ENCODE measurements at regions not wholly inside any gene's neighbourhood (a gene's known extent, or its start where the extent isn't known, plus 50 kb on each side); places are given as distances from the start of the nearest gene placed in this dataset.

DNA sequence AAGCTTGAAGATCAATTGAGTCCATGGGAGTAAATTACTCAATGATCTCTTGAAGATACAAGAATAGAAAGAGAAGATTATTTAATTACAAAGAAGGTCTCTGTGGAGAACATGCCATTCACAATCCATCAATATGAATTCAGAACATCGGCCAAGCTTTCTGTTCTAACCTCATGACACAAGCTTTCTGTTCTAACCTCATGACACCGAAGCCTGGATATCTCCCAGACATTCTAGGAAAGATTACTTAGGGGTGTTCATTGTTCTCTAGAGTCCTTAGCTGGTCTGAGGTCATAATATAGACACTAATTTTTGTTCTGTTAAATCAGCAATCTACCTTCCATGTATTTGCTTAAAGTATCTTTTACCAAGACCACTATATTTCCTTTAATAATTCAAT lies 95.5 kb downstream of the RDH14 start:
- TF ChIP-seq, protein P1, sequence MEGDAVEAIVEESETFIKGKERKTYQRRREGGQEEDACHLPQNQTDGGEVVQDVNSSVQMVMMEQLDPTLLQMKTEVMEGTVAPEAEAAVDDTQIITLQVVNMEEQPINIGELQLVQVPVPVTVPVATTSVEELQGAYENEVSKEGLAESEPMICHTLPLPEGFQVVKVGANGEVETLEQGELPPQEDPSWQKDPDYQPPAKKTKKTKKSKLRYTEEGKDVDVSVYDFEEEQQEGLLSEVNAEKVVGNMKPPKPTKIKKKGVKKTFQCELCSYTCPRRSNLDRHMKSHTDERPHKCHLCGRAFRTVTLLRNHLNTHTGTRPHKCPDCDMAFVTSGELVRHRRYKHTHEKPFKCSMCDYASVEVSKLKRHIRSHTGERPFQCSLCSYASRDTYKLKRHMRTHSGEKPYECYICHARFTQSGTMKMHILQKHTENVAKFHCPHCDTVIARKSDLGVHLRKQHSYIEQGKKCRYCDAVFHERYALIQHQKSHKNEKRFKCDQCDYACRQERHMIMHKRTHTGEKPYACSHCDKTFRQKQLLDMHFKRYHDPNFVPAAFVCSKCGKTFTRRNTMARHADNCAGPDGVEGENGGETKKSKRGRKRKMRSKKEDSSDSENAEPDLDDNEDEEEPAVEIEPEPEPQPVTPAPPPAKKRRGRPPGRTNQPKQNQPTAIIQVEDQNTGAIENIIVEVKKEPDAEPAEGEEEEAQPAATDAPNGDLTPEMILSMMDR (IDR thresholded peaks at IDR 0.05), result no peak
- no peak for TF ChIP-seq POLR2A (IDR thresholded peaks at IDR 0.05)
